Endodermal cell (in vitro differentiated cells): ENCODE measurements at regions not wholly inside any gene's neighbourhood (a gene's known extent, or its start where the extent isn't known, plus 50 kb on each side); places are given as distances from the start of the nearest gene placed in this dataset.
"Not testable (repeated sequence)": the region's sequence is repeated elsewhere in the genome, so short reads cannot be mapped to it uniquely, and the experiment has no call there.

Source experiments
- DNase-seq: peaks from one replicate; pipeline ENCODE4 v3.0.0-alpha.2; 2017
- H3K27ac ChIP-seq: 2 replicates; pipeline ENCODE4 v1.5.1; 2013; ENCODE audit warnings: mild to moderate bottlenecking, low read depth, low read length, moderate library complexity
- H3K27me3 ChIP-seq: 2 replicates; pipeline ENCODE4 v1.6.1; 2013; ENCODE audit warnings: mild to moderate bottlenecking, low read length, moderate library complexity; ENCODE audit not compliant: insufficient read depth, control insufficient read depth, poor library complexity, severe bottlenecking
- H3K36me3 ChIP-seq: 2 replicates; pipeline ENCODE4 v1.7.0; 2013; ENCODE audit warnings: mild to moderate bottlenecking, low read length, moderate library complexity; ENCODE audit not compliant: control insufficient read depth, insufficient read depth
- H3K4me1 ChIP-seq: one replicate; pipeline ENCODE4 v1.7.0; 2013; ENCODE audit warnings: low read length; ENCODE audit not compliant: control insufficient read depth, insufficient read depth
- H3K4me3 ChIP-seq: 2 replicates; pipeline ENCODE4 v1.5.1; 2013; ENCODE audit warnings: mild to moderate bottlenecking, low read length, moderate library complexity
- H3K9ac ChIP-seq: 2 replicates; pipeline ENCODE4 v1.6.1; 2013; ENCODE audit warnings: mild to moderate bottlenecking, low read length, moderate library complexity; ENCODE audit not compliant: poor library complexity, severe bottlenecking; ENCODE audit errors: extremely low read depth
- H3K9me3 ChIP-seq: 2 replicates; pipeline ENCODE4 v1.6.1; 2013; ENCODE audit warnings: mild to moderate bottlenecking, low read length, moderate library complexity; ENCODE audit not compliant: control insufficient read depth
- H3K27ac Mint-ChIP-seq: 2 replicates; pipeline ENCODE4 v1.8.0; 2020; ENCODE audit warnings: mixed read lengths
- H3K27me3 Mint-ChIP-seq: 2 replicates; pipeline ENCODE4 v1.8.0; 2021; ENCODE audit warnings: mild to moderate bottlenecking, mixed read lengths; ENCODE audit not compliant: insufficient read depth
- H3K36me3 Mint-ChIP-seq: 2 replicates; pipeline ENCODE4 v1.8.0; 2020; ENCODE audit warnings: low read depth, mixed read lengths
- H3K4me1 Mint-ChIP-seq: 2 replicates; pipeline ENCODE4 v1.8.0; 2020; ENCODE audit warnings: mixed read lengths
- H3K4me3 Mint-ChIP-seq: 2 replicates; pipeline ENCODE4 v1.8.0; 2020; ENCODE audit warnings: mild to moderate bottlenecking, moderate library complexity, mixed read lengths
- H3K9me3 Mint-ChIP-seq: 2 replicates; pipeline ENCODE4 v1.8.0; 2020; ENCODE audit warnings: mild to moderate bottlenecking, mixed read lengths
- CTCF ChIP-seq: fragments of 200-600 bp; sonication (generic); conservative IDR thresholded peaks from 2 replicates; pipeline ENCODE4 v1.5.0; 2021; ENCODE audit warnings: antibody characterized with exemption, mild to moderate bottlenecking
- WGBS, 2 experiments: methylation state at CpG; one replicate each; pipeline versions ENCODE4 v1.1.5 to v1.1.7; 2013; ENCODE audit warnings: missing lambda C conversion rate in 2 of 2, mixed read lengths in 1 of 2; ENCODE audit not compliant: insufficient coverage in 1 of 2, insufficient read length in 1 of 2; 5-methylcytosine and 5-hydroxymethylcytosine counted together

- H3K9ac ChIP-seq, result no peak overlapping the region
- Mint-ChIP-seq H3K4me3 (no peak overlapping the region), H3K27me3 (no peaks in the 10 kb centered on the region), H3K9me3 (no peaks in the 10 kb centered on the region), H3K4me1 (no peaks in the 10 kb centered on the region), H3K27ac (no peak overlapping the region), H3K36me3 (no peaks in the 10 kb centered on the region)
- H3K36me3 ChIP-seq, result no peaks in the 10 kb centered on the region
- H3K4me1 ChIP-seq, result peaks cover 3% of the 10 kb centered on the region
- TF ChIP-seq CTCF, result no peak
- no peaks in the 10 kb centered on the region for H3K27me3 ChIP-seq
- H3K27ac ChIP-seq, result no peak overlapping the region
- no peaks in the 10 kb centered on the region for H3K9me3 ChIP-seq
- no peak for DNase-seq
- H3K4me3 ChIP-seq, result no peak overlapping the region
- WGBS, 2 experiments, result 92 to 94% methylated on average over 7 to 8 of the region's 8 CpGs
Measured at GRCh38 chr6:82524031-82524430, 160.4 kb downstream of the TPBG start.

- Histone ChIP-seq H3K9ac (no peak overlapping the region), H3K27me3 (no peaks in the 10 kb centered on the region), H3K4me1 (peaks cover 3% of the 10 kb centered on the region), H3K36me3 (no peaks in the 10 kb centered on the region), H3K9me3 (peaks cover 6% of the 10 kb centered on the region), H3K4me3 (no peak overlapping the region), H3K27ac (no peak overlapping the region)
- 95 to 100% methylated on average over 2 to 4 of the region's 4 CpGs for WGBS, 2 experiments
- Mint-ChIP-seq H3K36me3 (no peaks in the 10 kb centered on the region), H3K9me3 (peaks cover 3% of the 10 kb centered on the region), H3K27ac (no peak overlapping the region), H3K27me3 (no peaks in the 10 kb centered on the region), H3K4me1 (no peaks in the 10 kb centered on the region), H3K4me3 (no peak overlapping the region)
- no peak for TF ChIP-seq CTCF
- no peak for DNase-seq
Measured at GRCh38 chr6:82525775-82526495, 162.3 kb downstream of the TPBG start.

GRCh38 chr6:82529960-82530460 is 166.4 kb downstream of the TPBG start:
- H3K4me3 Mint-ChIP-seq, H3K9me3 ChIP-seq, H3K36me3 Mint-ChIP-seq, H3K27me3 Mint-ChIP-seq, H3K27ac ChIP-seq, H3K36me3 ChIP-seq, H3K4me3 ChIP-seq, H3K9me3 Mint-ChIP-seq, H3K27me3 ChIP-seq, H3K9ac ChIP-seq, H3K4me1 ChIP-seq, H3K27ac Mint-ChIP-seq, DNase-seq: not testable (repeated sequence)
- H3K4me1 Mint-ChIP-seq, result peaks cover 13% of the 10 kb centered on the region
- WGBS, 2 experiments, result 93 to 94% methylated on average over 2 of the region's 2 CpGs
